Brain pericyte (primary cell): ENCODE measurements at regions not wholly inside any gene's neighbourhood (a gene's known extent, or its start where the extent isn't known, plus 50 kb on each side); places are given as distances from the start of the nearest gene placed in this dataset.

Source experiments
- DNase-seq: peaks from one replicate; pipeline ENCODE4 v3.0.0-alpha.2; 2012; ENCODE audit warnings: low read depth, low spot score

GRCh38 chr13:55230570-55230908, 1910.2 kb upstream of the PRR20A start:
- DNase-seq = no peak

GRCh38 chr13:55234311-55234710, 1906.4 kb upstream of the PRR20A start:
- DNase-seq = no peak

GRCh38 chr13:55245005-55245644, 1895.6 kb upstream of the PRR20A start:
- no peak for DNase-seq

GRCh38 chr13:55255236-55255635, 1885.5 kb upstream of the PRR20A start:
- DNase-seq = no peak

- DNase-seq = no peak
These were observed 1877.7 kb upstream of the PRR20A start for GRCh38 chr13:55263045-55263444.

- no peak for DNase-seq
These were observed 1874.1 kb upstream of the PRR20A start for GRCh38 chr13:55266644-55267043.

GRCh38 chr13:55298201-55298600, 1842.5 kb upstream of the PRR20A start:
- no peak for DNase-seq

GRCh38 chr13:55302568-55302967, 1838.2 kb upstream of the PRR20A start:
- DNase-seq = no peak

GRCh38 chr13:55307909-55308308, 1832.8 kb upstream of the PRR20A start:
- no peak for DNase-seq

- no peak for DNase-seq
These were observed 1798.8 kb upstream of the PRR20A start for GRCh38 chr13:55341891-55342290.

- DNase-seq = no peak
These were observed 1795.5 kb upstream of the PRR20A start for GRCh38 chr13:55345224-55345623.

GRCh38 chr13:55347528-55347927, 1793.2 kb upstream of the PRR20A start:
- no peak for DNase-seq

GRCh38 chr13:55359067-55359466, 1781.7 kb upstream of the PRR20A start:
- no peak for DNase-seq

- no peak for DNase-seq
These were observed 1779.6 kb upstream of the PRR20A start for GRCh38 chr13:55361141-55361540.

GRCh38 chr13:55366676-55367075, 1774.0 kb upstream of the PRR20A start:
- no peak for DNase-seq

- DNase-seq = no peak
These were observed 1746.2 kb upstream of the PRR20A start for GRCh38 chr13:55394470-55394869.

- no peak for DNase-seq
These were observed 1737.8 kb upstream of the PRR20A start for GRCh38 chr13:55402870-55403269.

- DNase-seq = no peak
These were observed 1736.7 kb upstream of the PRR20A start for GRCh38 chr13:55403887-55404487.

- no peak for DNase-seq
These were observed 1730.1 kb upstream of the PRR20A start for GRCh38 chr13:55410398-55411330.

GRCh38 chr13:55418095-55418494, 1722.6 kb upstream of the PRR20A start:
- DNase-seq = no peak

- no peak for DNase-seq
These were observed 1707.9 kb upstream of the PRR20A start for GRCh38 chr13:55432814-55433213.

- no peak for DNase-seq
These were observed 1703.6 kb upstream of the PRR20A start for GRCh38 chr13:55437162-55437561.

GRCh38 chr13:55439450-55439849, 1701.3 kb upstream of the PRR20A start:
- DNase-seq = no peak
